NOMO-1 (cell line): ENCODE measurements at regions not wholly inside any gene's neighbourhood (a gene's known extent, or its start where the extent isn't known, plus 50 kb on each side); places are given as distances from the start of the nearest gene placed in this dataset.

Experiments used
- DNase-seq, 2 experiments: peaks; one replicate each; lab custom pipeline; 2025; ENCODE audit not compliant: unreplicated experiment in 2 of 2; lab: John Stamatoyannopoulos, UW

DNA sequence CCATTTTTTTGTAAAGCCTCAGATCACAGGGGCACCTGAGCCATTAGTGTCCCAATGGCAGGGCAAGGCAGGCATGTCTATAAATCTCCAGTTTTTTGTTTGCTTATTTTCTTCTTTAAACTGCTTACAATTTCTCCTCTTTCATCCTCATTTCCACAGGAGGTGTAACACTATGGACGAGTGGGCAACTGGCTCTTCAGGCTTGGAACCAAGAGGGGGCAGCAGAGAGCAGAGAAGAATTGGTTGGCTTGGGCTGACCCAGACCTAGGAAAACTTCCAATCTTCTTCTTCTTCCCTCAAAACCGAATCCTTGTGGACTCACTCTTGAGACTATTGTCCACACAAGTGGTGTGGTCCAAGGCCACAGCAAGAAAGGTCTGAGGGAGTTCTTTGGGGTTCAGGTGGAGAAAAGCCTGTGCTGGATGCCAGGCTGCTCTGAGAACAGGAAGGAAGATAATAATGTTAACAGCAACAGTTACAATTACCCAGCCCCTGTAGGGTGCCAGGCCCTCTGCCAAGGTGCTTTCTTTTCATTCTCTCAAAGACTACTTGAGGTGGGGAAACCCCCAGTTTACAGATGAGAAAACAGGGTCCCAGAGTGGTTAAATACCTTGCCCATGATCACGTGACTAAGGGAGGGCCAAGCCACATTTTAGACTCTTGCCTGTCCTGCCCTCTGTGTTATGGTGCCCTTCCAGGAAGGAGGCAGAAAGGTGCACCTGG, 70.7 kb upstream of the E2F8 start:
- DNase-seq, result peak; percentile 15 to 32

DNA sequence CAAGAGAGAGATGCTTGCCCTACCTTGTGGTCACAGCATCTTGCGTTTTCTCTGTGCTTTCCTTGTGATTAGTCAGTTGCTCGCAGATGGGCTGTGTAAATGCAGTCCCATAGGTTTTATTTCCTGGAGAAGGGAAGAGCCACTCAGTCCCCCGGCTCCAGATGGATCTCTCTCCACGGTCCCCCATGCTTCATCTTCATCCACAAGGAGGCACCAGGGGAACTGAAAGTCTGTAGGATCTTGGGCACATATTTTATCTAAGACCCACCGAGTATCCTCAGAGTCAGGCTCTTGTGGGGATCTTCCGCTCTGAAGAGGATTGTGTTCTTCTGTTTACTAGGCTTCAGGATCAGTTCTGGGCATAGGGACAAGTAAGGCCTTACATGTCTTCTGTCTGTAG, 66.8 kb upstream of the E2F8 start:
- DNase-seq, result no peak

DNA sequence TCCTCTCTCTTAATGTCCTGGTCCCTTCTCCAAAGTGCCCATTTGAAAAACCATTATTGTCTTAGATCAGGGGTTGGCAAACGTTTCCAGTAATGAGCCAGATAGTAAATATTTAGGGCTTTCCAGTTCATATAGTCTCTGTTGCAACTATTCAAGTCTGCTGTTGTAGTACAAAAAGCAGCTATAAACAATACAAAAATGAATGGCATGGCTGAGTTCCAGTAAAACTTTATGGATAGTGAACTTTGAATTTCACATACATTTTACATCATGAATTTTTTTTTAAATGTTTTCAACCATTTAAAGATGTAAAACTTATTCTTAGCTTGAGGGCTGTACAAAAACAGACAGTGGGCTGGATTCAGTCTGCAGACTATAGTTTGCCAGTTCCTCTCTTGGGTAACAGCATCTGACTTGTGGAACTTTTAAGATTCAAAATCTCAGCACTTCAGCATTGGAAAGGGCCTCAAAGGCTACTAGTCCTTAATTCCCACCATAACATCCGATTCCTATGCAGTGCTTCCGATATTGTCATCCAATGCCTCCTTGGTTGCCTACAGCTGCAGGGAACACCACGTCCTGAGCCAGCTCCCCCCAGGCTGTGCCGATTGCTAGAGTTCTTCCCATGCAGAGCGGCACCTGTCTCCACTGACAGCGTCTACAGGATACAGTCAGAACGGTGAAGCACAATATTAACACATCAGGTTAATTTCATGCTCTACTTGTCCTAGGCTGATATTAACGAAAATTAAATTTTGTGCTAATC, 65.6 kb upstream of the E2F8 start:
- DNase-seq, result no peak

GRCh38 chr11:19301361-19301760, 60.6 kb upstream of the E2F8 start:
- DNase-seq, result no peak

DNA sequence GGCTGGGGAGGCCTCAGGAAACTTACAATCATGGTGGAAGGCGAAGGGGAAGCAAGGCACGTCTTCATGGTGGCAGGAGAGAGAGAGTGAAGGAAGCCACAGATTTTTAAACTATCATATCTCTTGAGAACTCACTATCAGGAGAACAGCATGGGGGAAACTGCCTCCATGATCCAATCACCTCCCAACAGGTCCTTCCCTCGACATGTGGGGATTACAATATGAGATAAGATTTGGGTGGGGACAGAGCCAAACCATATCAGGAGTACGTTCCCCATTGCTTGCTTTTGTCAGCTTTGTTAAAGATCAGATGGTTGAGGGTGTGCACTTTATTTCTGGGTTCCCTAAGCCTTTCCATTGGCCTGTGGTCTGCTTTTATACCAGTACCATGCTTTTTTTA, 53.7 kb upstream of the E2F8 start:
- no peak for DNase-seq

DNA sequence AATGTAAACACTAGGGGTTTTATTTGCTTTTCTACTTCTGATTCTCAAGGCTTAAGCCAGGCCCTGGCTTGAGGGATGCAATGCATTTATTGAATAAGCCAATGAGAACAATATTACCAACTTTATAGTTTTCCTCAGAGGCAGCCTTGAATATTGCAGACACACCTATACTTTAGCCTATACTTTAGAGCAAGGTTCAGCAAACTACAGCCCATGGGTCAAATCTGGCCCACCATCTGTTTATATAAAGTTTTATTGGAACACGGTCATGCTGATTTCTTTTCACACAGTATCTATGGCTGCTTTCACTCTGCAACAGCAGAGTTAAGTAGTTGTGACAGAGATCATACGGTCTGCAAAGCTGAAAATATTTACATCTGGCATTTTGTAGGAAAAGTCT, 50.3 kb upstream of the E2F8 start:
- no peak for DNase-seq
